NOMO-1 treated with dmso at 0.1 percent for 144 hours (cell line): ENCODE measurements at regions not wholly inside any gene's neighbourhood (a gene's known extent, or its start where the extent isn't known, plus 50 kb on each side); places are given as distances from the start of the nearest gene placed in this dataset.
"Not testable (repeated sequence)": the region's sequence is repeated elsewhere in the genome, so short reads cannot be mapped to it uniquely, and the experiment has no call there.

Experiments used
- DNase-seq: peaks from one replicate; lab custom pipeline; 2025; ENCODE audit not compliant: unreplicated experiment; lab: John Stamatoyannopoulos, UW

DNA sequence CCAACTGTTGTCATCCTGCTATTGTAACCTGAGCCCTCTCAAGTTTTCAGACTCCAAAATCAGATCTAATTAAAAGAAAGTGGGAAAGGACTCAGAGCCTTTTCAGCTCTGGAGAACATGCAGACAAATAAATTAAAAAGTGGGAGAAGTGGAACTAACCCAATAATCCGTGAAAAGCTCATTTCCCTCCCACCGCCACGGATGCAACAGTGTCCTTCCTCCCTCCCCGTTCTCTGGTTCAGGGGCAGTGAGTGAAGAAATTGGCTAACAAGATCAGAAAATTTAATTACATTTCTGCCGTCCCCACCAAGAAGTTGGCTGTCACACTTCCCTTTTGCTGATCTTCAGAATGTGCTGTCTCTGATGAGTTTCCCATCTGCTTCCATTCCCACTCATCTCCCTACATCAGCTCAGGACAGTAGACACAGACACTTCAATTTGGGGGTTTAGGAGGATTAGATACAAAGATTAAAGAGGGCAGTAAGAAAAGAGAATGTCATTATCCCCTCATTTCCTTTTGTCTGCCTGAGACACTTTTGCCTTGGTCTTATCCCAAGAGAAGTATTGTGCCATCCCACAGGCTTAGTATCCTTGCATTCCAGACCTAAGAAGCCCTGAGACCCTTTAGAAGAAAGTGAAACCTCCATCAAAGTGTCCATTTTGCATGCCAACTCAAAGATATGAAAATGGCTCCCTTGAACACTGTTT is 335.7 kb upstream of the PPP2R3A start:
- DNase-seq = no peak

GRCh38 chr3:135632556-135633065 is 332.9 kb upstream of the PPP2R3A start:
- DNase-seq = no peak

DNA sequence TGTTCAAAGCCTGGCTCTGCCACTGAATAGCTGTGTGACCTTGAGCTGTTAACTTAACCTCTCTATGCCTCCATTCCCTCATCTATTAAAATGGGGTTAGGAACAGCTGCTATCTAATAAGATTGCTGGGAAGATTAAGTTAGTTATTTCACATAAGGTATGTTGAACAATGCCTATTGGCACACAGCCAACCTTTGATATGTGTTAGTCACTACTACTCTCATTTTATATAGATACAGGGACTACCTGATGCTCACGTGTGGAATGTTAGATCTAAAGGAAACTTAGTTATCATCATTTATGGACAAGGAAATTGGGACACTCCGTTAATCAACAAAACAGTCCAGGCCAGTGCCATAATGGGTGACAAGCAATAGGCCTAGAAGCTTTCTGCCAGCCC is 332.4 kb upstream of the PPP2R3A start:
- no peak for DNase-seq

DNA sequence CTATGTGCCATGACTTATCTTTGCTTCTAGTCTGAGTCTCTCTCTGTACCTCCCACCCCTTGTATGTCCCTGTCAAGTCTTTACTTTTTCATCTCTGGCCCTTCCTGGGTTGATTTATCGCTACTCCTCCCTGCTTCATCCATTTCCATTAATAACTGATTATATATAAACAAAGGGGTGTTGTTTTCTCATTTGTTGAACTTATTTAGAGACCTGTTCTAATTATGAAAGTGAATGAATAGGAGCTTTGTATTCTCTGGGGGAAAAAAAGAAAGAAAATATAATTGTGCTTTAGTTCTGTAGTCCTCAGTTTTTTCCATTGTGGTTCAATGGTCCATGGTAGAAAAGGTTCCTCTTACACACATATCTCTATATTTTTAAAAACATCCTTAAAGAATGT is 328.9 kb upstream of the PPP2R3A start:
- DNase-seq = no peak

DNA sequence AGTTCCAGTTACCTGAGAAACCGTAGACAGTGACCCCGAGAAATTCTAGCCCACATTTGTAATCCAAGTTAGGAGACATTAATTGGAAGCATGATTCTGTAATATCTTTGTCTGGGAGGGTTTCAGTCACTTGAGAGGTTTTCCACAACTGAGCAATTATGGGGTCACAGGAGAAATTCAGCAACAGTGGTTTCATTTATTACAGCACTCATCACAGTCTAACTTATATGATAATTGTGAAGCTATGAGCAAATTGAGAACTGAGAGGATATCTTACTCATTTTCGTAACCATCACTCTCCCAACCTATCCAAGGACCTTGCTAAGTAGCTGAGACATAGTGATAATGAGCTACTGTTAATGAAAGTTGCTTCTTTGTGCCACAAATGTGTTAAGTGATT is 328.5 kb upstream of the PPP2R3A start:
- no peak for DNase-seq

- DNase-seq = no peak
These were observed 323.8 kb upstream of the PPP2R3A start for GRCh38 chr3:135641761-135642160.

- no peak for DNase-seq
These were observed 320.0 kb upstream of the PPP2R3A start for GRCh38 chr3:135645541-135645940.

- no peak for DNase-seq
These were observed 318.7 kb upstream of the PPP2R3A start for GRCh38 chr3:135646873-135647272.

DNA sequence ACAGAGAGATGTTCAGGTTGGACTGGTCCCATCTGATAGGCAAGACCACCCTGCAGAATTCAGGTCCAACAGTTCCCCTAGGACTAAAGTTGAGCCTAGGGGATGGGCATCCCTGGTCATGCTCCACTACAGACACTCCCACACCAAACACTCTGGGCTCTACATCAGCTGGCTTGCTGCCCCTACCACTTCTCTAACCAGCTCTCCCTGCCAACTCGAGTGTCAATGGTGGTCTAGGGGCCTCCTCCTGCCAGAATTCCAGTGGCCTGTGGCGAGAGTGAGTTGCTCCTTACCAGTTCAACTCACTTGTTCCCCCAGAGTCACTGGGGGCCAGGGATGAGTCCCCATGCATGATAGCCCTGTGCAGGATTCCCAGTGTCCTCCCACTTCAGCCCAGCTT is 316.2 kb upstream of the PPP2R3A start:
- no peak for DNase-seq

GRCh38 chr3:135650309-135650708 is 315.2 kb upstream of the PPP2R3A start:
- no peak for DNase-seq

GRCh38 chr3:135652388-135652787 is 313.1 kb upstream of the PPP2R3A start:
- no peak for DNase-seq

DNA sequence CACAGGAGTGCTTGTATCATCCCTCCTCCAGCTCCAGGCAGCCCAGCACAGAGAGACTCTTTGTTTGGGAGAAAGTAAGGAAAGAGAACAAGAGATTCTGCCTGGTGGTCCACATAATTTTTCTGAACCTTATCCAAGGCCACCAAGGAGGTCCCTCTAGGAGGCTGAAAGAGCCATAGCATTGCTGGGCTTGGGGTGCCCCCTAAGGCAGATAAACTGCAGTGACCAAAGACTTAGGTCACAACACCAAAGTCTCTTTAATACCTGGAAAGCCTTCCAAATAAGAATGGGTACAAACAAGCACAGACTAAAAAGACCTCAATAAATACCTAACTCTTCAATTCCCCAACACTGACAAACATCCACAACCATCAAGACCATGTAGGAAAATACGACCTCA is 310.2 kb upstream of the PPP2R3A start:
- no peak for DNase-seq

GRCh38 chr3:135658451-135658850 is 307.1 kb upstream of the PPP2R3A start:
- not testable (repeated sequence) for DNase-seq

GRCh38 chr3:135667061-135667460 is 298.5 kb upstream of the PPP2R3A start:
- DNase-seq = no peak

DNA sequence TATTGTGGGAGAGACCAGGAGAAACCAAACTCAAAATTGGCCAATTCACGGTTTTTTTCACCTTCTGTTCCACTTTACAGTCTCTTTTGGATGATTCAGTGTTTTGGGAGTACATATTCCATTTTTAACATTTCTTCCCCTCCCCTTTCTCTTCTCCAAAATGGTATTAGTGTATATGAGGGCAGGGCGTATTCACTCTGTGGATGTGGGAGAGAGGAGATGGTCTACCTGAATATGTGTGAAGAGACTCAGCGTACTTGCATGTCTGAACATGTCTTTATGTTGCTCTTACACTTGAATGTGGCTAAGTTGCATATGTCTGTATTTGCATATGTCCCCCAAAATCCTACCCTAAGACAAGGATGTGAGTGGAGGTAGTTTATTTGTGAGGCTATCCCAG is 291.0 kb upstream of the PPP2R3A start:
- DNase-seq = no peak

GRCh38 chr3:135678386-135678785 is 287.1 kb upstream of the PPP2R3A start:
- no peak for DNase-seq

DNA sequence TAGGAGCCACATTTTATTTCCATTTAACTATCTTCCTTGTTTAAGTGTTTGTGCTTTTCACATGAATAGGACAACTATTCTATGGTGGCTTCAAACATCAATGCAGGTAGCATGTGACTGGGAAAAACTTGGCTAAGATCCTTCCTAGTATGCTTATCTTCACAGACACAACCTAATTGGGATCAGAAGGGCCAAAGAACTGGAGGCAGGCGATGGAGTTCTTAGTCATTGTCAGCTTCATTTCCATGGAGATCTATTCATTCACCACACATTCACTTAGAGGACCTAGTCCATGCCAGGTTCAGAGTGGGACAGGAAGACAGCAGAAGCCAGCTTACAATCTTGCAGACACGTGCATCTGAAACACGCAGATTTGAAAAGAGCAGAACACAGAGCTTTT is 277.5 kb upstream of the PPP2R3A start:
- no peak for DNase-seq

DNA sequence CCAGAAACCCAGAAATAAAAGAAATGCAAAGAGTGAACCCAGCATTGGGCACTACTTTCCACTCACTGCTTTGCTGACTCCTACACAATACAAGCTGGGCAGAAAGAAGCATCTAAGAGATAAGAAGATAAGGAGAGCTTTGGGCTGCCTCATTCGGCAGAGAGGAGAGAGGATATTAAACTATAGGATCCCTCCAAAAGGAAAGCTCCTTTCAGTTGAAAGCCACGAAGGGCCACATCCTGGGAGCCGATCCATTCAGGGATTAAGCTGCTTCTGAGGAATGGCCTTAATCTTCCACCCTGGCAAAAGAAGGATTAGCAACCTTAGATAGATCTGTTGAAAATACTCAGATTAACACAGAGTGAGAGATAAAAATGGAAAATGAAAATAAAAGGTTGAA is 274.9 kb upstream of the PPP2R3A start:
- DNase-seq = no peak

- no peak for DNase-seq
These were observed 274.3 kb upstream of the PPP2R3A start for GRCh38 chr3:135691240-135691639.

- no peak for DNase-seq
These were observed 271.4 kb upstream of the PPP2R3A start for GRCh38 chr3:135694142-135694541.

- DNase-seq = no peak
These were observed 265.8 kb upstream of the PPP2R3A start for GRCh38 chr3:135699741-135700140.

DNA sequence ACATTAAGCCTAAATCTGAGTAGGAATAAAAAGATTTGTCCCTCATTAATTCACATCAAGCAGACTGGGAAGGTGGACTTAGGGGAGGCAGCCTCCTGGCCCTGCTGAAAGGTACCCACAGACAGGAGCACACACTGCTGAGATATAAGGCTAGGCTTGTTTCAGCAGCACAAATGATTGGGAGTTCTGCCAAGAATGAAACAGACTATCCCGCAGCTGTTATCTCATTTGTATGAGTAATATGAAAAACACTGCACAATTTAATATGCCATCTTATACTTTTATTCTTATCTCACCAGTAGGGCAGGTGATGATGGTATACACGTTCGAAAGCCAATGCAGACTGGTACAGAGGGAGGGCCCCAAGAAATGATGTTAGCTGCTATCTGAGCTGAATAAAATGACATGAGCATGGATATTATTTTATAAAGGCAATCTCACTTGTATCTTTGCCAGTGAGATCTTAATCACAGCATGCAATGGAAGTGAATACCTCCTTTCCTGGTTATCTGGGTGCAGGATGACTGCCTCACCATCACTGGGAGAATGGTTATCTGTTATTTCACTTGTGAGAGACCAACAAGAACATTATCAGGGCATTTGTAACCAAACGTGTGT is 258.7 kb upstream of the PPP2R3A start:
- DNase-seq = no peak

GRCh38 chr3:135719449-135719848 is 246.1 kb upstream of the PPP2R3A start:
- DNase-seq = no peak
